ENCODE measurements at regions not wholly inside any gene's neighbourhood (a gene's known extent, or its start where the extent isn't known, plus 50 kb on each side); places are given as distances from the start of the nearest gene placed in this dataset.

DNA sequence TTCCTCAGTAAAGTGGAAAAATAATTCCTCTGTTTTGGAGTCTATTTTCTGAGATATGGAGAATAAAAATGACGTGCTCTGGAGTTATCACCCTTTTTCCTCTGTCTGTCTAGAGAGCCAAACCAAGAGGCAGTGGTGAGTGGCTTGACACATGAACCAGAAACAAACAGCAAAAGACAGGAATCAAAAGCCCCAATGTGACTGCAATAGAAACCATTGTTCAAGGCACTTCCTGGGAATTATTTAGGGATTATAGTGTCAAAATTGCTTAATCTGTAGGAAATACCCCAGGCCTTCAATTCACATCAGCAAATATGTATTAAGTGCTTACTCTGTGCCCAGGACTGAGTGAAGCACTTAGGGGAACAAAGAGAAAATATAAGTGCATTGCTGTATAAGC, 560.4 kb upstream of the JAG1 start:
- DNase-seq (no peak), ATAC-seq (ENCODE audit: poor library complexity) (no peak)
- Mint-ChIP-seq H3K9me3 (peaks cover 2% of the 10 kb centered on the region), H3K4me1 (ENCODE audit: low read depth) (no peaks in the 10 kb centered on the region), H3K27ac (no peak overlapping the region), H3K27me3 (no peaks in the 10 kb centered on the region), H3K36me3 (ENCODE audit: low read depth) (no peaks in the 10 kb centered on the region), H3K4me3 (no peak overlapping the region)
- intact Hi-C loops (cut with DNase I, micrococcal nuclease) = no loop called here
- CTCF ChIA-PET = no interaction called here
- no peaks in the 10 kb centered on the region for H3K27me3 ChIP-seq (ENCODE audit: control insufficient read depth in 1 of 2, insufficient read depth in 2 of 2, low read length in 2 of 2)
- H3K36me3 ChIP-seq (ENCODE audit: insufficient read depth, low read length) = no peaks in the 10 kb centered on the region
- H3K27ac ChIP-seq (ENCODE audit: low read depth in 1 of 2, low read length in 2 of 2) = no peak overlapping the region
- TF ChIP-seq, protein P1, sequence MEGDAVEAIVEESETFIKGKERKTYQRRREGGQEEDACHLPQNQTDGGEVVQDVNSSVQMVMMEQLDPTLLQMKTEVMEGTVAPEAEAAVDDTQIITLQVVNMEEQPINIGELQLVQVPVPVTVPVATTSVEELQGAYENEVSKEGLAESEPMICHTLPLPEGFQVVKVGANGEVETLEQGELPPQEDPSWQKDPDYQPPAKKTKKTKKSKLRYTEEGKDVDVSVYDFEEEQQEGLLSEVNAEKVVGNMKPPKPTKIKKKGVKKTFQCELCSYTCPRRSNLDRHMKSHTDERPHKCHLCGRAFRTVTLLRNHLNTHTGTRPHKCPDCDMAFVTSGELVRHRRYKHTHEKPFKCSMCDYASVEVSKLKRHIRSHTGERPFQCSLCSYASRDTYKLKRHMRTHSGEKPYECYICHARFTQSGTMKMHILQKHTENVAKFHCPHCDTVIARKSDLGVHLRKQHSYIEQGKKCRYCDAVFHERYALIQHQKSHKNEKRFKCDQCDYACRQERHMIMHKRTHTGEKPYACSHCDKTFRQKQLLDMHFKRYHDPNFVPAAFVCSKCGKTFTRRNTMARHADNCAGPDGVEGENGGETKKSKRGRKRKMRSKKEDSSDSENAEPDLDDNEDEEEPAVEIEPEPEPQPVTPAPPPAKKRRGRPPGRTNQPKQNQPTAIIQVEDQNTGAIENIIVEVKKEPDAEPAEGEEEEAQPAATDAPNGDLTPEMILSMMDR (IDR thresholded peaks at IDR 0.05) = no peak
- H3K4me3 ChIP-seq (ENCODE audit: low read length) = no peak overlapping the region
- H3K4me1 ChIP-seq (ENCODE audit: insufficient read depth, low read length) = no peaks in the 10 kb centered on the region
- POLR2A ChIA-PET = no interaction called here
- H3K9me3 ChIP-seq (ENCODE audit: control insufficient read depth in 1 of 2, insufficient read depth in 1 of 2, low read length in 2 of 2) = peaks cover 0 to 4% of the 10 kb centered on the region in 2 experiments

DNA sequence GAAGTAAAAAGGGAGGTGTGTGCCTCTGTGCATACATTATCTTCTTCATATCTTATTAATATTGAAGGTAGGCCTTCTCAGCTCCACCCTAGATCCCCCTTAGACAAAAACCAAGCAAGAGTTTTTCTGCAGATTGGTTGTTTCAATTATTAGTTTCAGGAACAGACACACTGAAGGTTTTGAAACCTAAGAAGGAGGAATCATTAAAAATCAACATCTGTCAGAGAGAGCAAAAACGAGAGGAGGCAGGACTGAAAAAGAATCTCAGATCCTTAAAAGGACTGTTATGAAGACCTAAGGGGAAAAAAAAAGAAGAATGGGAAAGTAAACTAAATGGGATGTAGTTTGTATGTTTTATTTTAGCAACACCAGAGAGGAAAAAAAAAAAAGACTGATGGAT, 560.8 kb upstream of the JAG1 start:
- no peaks in the 10 kb centered on the region for H3K4me1 ChIP-seq (ENCODE audit: insufficient read depth, low read length)
- ChIA-PET CTCF (interaction anchor here (0.7 kb wide), 1 partner anchor 143 kb away, joined by 3 read pairs; no protein-coding TSS in a partner anchor), POLR2A (no interaction called here)
- H3K9me3 ChIP-seq (ENCODE audit: control insufficient read depth in 1 of 2, insufficient read depth in 1 of 2, low read length in 2 of 2) = peaks cover 0 to 4% of the 10 kb centered on the region in 2 experiments
- DNase-seq = no peak
- no peak for ATAC-seq (ENCODE audit: poor library complexity)
- Mint-ChIP-seq H3K4me1 (ENCODE audit: low read depth) (no peaks in the 10 kb centered on the region), H3K9me3 (peaks cover 2% of the 10 kb centered on the region), H3K36me3 (ENCODE audit: low read depth) (no peaks in the 10 kb centered on the region), H3K4me3 (no peak overlapping the region), H3K27ac (no peak overlapping the region), H3K27me3 (no peaks in the 10 kb centered on the region)
- no peak overlapping the region for H3K4me3 ChIP-seq (ENCODE audit: low read length)
- no peaks in the 10 kb centered on the region for H3K36me3 ChIP-seq (ENCODE audit: insufficient read depth, low read length)
- TF ChIP-seq, protein P1 (IDR thresholded peaks at IDR 0.05) = no peak
- H3K27ac ChIP-seq (ENCODE audit: low read depth in 1 of 2, low read length in 2 of 2) = no peak overlapping the region
- intact Hi-C loops (cut with DNase I, micrococcal nuclease) = no loop called here
- no peaks in the 10 kb centered on the region for H3K27me3 ChIP-seq (ENCODE audit: control insufficient read depth in 1 of 2, insufficient read depth in 2 of 2, low read length in 2 of 2)

DNA sequence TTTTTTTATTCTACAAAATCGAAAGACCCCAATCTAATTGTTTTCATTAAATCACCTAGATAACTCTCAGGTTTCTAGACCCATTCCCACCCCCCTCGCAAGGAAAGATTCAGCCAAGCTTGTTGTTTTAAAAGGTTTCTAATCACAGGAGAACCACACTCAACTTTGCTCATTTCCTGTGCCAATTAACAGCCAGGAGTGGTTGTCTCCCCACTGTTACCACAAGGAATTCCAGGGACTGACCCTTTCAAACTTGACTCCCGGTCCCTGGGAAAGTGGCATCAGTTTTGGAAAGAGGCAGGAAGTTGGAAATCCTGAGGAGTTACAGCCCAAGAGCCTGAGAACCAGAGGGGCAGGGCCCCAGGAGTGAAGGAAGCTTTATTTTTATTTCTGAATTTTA, 561.3 kb upstream of the JAG1 start:
- intact Hi-C loops (cut with DNase I, micrococcal nuclease) = no loop called here
- Mint-ChIP-seq H3K36me3 (ENCODE audit: low read depth) (no peaks in the 10 kb centered on the region), H3K27me3 (no peaks in the 10 kb centered on the region), H3K27ac (no peak overlapping the region), H3K4me1 (ENCODE audit: low read depth) (no peaks in the 10 kb centered on the region), H3K4me3 (no peak overlapping the region), H3K9me3 (peaks cover 2% of the 10 kb centered on the region)
- H3K36me3 ChIP-seq (ENCODE audit: insufficient read depth, low read length) = no peaks in the 10 kb centered on the region
- H3K9me3 ChIP-seq (ENCODE audit: control insufficient read depth in 1 of 2, insufficient read depth in 1 of 2, low read length in 2 of 2) = peaks cover 0 to 4% of the 10 kb centered on the region in 2 experiments
- TF ChIP-seq, protein P1 (IDR thresholded peaks at IDR 0.05) = no peak
- no peak overlapping the region for H3K4me3 ChIP-seq (ENCODE audit: low read length)
- POLR2A ChIA-PET = no interaction called here
- CTCF ChIA-PET = interaction anchor here (0.7 kb wide), 1 partner anchor 142 kb away, joined by 3 read pairs; no protein-coding TSS in a partner anchor
- no peaks in the 10 kb centered on the region for H3K4me1 ChIP-seq (ENCODE audit: insufficient read depth, low read length)
- no peaks in the 10 kb centered on the region for H3K27me3 ChIP-seq (ENCODE audit: control insufficient read depth in 1 of 2, insufficient read depth in 2 of 2, low read length in 2 of 2)
- ATAC-seq (ENCODE audit: poor library complexity) (no peak), DNase-seq (no peak)
- H3K27ac ChIP-seq (ENCODE audit: low read depth in 1 of 2, low read length in 2 of 2) = no peak overlapping the region

All from CD4-positive, alpha-beta T cell (primary cell).